Smooth muscle cell of the brain vasculature (primary cell): ENCODE measurements at regions not wholly inside any gene's neighbourhood (a gene's known extent, or its start where the extent isn't known, plus 50 kb on each side); places are given as distances from the start of the nearest gene placed in this dataset.
"Not testable (repeated sequence)": the region's sequence is repeated elsewhere in the genome, so short reads cannot be mapped to it uniquely, and the experiment has no call there.

Source experiments
- DNase-seq: peaks from one replicate; pipeline ENCODE4 v3.0.0-alpha.2; 2012; ENCODE audit warnings: low read depth, low spot score

GRCh38 chr5:68026092-68026885 is 189.3 kb upstream of the PIK3R1 start:
- DNase-seq: no peak

DNA sequence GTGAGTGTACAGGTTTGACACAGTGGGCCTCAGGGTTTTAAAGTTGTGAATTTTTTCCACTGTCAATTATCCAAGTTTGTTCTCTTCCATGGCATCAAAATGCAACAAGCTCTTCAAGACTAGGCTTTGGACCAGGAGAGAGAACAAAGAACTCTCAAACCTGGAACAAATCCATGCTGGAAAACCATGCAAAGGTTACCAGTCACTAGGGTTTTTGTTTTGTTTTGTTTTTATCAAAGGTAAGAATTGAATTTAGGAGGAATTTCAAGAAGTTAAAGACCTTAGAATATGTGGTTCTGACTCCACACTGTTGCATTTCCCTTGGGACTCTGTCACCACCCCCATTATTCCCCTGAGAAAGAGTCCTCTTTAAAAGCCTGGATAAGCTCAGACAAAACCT is 191.1 kb upstream of the PIK3R1 start:
- DNase-seq: no peak

DNA sequence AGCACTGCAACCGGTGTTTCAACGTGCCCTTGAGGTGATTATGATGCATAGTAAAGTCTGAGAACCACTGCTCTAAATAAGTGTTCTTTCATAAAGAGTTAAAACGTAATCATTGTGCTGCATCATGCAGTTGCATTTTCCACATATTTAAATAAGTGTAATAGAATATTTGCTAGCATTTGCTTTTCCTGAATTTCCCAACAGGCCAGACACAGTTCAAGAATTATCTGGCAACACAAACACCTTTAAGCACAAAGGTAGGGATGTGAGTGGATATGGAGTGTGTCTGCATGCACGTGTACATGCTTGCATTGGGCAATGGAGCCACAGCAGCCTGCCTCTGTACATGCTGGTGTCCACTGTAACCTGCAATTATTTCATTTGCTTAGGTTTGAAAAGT is 193.6 kb upstream of the PIK3R1 start:
- no peak for DNase-seq

- no peak for DNase-seq
These were observed 194.3 kb upstream of the PIK3R1 start for GRCh38 chr5:68021227-68021626.

- not testable (repeated sequence) for DNase-seq
These were observed 195.0 kb upstream of the PIK3R1 start for GRCh38 chr5:68020461-68020969.

- DNase-seq: no peak
These were observed 199.9 kb upstream of the PIK3R1 start for GRCh38 chr5:68015381-68016302.

- DNase-seq: no peak
These were observed 202.7 kb upstream of the PIK3R1 start for GRCh38 chr5:68012831-68013230.

GRCh38 chr5:68012429-68012828 is 203.1 kb upstream of the PIK3R1 start:
- no peak for DNase-seq

GRCh38 chr5:68011801-68012200 is 203.8 kb upstream of the PIK3R1 start:
- DNase-seq: no peak

GRCh38 chr5:68011259-68011760 is 204.2 kb upstream of the PIK3R1 start:
- no peak for DNase-seq

DNA sequence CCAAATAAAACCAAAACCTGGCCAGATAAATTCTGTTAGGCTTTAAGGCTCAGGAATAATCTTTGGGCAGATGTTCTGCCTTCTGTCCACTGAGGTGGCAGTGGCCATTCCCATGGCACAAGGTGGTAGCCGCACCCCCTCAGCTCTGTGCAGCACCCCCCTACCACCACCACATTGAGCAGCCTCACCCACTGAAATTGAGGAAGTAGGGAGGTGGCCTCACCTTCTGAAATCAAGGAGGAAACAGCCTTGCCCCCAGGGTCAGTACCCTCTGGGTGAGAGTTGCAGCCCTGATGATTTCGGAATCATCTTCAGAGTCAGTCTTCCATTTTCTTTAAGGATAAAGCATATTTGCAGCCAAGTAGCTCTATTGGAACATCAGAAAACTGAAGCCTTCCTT is 204.8 kb upstream of the PIK3R1 start:
- no peak for DNase-seq

GRCh38 chr5:68007451-68007850 is 208.1 kb upstream of the PIK3R1 start:
- peak; percentile 37 for DNase-seq

GRCh38 chr5:68002836-68003235 is 212.7 kb upstream of the PIK3R1 start:
- DNase-seq: no peak

DNA sequence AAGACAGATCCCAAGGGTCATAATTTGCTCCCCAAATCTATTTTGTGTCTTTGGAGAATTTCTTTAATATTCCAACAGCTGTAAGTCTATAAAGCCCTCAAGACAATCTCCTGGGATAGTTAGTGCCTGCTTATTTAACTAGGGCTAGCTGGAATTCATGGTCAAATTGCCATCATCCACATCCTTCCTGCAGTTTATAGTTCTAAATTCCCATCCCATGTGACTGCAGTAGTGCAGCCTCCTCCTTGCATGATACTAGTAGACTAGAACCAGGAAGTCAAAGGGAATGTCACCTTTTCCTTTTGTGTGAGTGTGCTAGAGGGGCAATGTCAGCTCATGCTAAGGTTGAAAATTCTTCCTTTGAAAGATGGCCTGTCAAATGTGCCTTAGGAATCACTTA is 214.8 kb upstream of the PIK3R1 start:
- DNase-seq: no peak

- no peak for DNase-seq
These were observed 216.2 kb upstream of the PIK3R1 start for GRCh38 chr5:67999391-67999790.

DNA sequence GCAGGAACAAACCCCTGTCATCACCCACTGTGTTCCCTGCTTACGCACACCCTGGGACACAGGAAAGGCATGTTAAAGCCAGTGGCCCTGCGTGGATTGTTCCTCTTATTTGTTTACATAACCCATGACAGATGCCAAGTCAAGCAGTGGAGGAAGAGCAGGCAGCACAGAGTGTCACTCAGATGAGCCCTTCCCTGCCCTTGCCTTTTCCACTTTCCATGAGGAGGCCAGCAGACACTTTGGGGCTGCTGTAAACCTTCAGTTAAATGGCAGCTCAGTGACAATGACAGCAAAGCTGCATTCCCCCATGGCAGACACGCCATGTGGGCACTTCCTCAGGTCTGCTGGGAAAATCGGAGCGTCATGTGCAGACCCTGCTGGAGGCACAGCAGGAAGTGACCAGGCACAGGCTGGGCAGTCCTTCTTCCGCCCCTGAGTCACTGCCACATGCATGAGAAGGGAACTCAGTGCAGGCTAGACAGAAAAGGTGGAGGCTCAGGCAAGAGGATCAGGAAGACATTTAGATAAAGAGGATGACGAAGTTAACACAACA is 216.8 kb upstream of the PIK3R1 start:
- peak; percentile 88 for DNase-seq

GRCh38 chr5:67997892-67998457 is 217.6 kb upstream of the PIK3R1 start:
- no peak for DNase-seq

DNA sequence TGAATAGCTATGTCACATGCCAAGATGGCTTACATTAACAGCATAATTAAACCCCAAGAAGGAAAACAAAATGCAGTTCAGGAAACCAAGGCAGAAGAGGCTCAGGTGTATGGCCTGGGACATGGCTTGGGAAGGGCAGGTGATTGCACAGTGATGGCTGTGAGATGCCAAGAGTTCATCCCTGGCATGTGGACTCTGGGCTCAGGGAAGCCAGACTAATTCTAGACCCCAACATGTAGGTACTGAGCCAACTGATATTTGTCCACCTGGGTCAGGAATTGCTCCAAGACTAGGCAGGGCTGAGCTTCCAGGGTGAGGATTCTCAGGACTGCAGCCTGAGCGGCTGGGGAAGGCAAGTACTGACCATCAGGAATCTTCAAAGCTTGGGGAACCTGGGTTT is 218.4 kb upstream of the PIK3R1 start:
- no peak for DNase-seq

GRCh38 chr5:67996596-67996995 is 219.0 kb upstream of the PIK3R1 start:
- no peak for DNase-seq

DNA sequence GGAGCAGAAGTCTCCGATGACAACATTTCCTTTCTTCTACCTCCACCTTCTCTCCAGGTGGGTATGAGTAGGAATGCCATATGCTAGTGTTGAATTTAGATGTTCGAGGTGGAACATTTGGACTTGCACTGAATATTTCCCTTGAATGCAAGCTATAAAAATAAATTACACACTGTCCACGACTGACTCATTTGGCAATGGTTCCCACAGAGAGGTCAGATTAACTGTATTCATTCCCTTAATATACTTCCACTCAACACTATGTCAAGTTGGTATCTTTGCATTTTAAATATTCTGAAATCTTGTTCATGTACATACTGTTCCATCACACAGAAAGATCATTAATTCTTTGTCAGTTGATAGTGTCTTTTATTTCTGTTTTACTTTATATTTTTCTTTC is 222.6 kb upstream of the PIK3R1 start:
- no peak for DNase-seq

- DNase-seq: no peak
These were observed 226.1 kb upstream of the PIK3R1 start for GRCh38 chr5:67989456-67989855.

DNA sequence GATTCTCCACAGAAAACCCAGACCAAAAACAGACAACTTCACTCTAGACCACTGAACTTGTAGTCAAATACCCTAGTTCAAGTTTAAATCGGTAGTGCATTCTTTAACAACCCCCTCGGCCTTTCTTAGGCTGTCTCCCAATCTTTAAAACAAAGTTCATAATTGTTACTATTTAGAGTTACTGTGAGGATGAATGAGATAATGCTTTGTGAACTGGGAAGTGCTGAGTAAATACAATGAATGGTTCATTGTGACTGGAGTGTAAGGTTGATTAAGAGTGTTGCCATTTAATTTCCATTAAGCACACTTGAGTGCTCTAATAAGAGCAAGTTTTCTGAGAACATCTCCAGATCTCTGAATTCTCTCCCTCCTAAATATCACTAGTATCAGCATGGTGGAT is 228.8 kb upstream of the PIK3R1 start:
- no peak for DNase-seq
